Type B pancreatic cell (in vitro differentiated cells): ENCODE measurements at regions not wholly inside any gene's neighbourhood (a gene's known extent, or its start where the extent isn't known, plus 50 kb on each side); places are given as distances from the start of the nearest gene placed in this dataset.

Experiments used
- DNase-seq: peaks from one replicate; pipeline ENCODE4 v3.0.0; 2021; ENCODE audit warnings: mixed read lengths; ENCODE audit not compliant: unreplicated experiment; ENCODE audit errors: extremely low spot score
- H3K27ac Mint-ChIP-seq: 2 replicates; pipeline ENCODE4 v1.8.0; 2021; ENCODE audit warnings: mild to moderate bottlenecking, mixed read lengths
- H3K27me3 Mint-ChIP-seq: 2 replicates; pipeline ENCODE4 v1.8.0; 2021; ENCODE audit warnings: mixed read lengths
- H3K36me3 Mint-ChIP-seq: 2 replicates; pipeline ENCODE4 v1.8.0; 2021; ENCODE audit warnings: mixed read lengths
- H3K4me1 Mint-ChIP-seq: one replicate; pipeline ENCODE4 v1.8.0; 2021; ENCODE audit warnings: mixed read lengths; ENCODE audit not compliant: unreplicated experiment
- H3K4me3 Mint-ChIP-seq: 2 replicates; pipeline ENCODE4 v1.8.0; 2021; ENCODE audit warnings: mild to moderate bottlenecking, mixed read lengths
- H3K9me3 Mint-ChIP-seq: 2 replicates; pipeline ENCODE4 v1.8.0; 2021; ENCODE audit warnings: mixed read lengths
- TF ChIP-seq, protein P1 (sequence below): fragments of 200-600 bp; sonication (generic); conservative IDR thresholded peaks from 2 replicates; pipeline ENCODE4 v1.5.0; 2021; ENCODE audit warnings: antibody characterized with exemption, mild to moderate bottlenecking

DNA sequence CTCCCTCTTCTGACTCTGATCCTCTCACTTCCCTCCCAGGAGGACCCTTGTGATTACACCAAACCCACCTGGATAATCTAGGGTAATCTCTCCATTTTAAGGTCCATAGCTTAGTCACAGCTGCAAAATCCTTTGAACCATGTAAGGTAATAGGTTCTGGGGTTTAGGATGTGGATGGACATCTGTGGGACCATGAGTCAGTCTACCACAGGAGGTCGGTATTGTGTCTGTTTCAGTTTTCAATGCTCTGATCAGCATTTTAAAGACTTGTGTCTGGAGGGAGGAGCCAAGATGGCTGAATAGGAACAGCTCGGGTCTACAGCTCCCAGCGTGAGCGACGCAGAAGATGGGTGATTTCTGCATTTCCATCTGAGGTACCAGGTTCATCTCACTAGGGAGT is 112.6 kb downstream of the CAVIN4 start:
- H3K9me3 Mint-ChIP-seq: no peaks in the 10 kb centered on the region
- no peaks in the 10 kb centered on the region for H3K36me3 Mint-ChIP-seq
- DNase-seq: no peak
- no peaks in the 10 kb centered on the region for H3K4me1 Mint-ChIP-seq
- H3K27ac Mint-ChIP-seq: no peak overlapping the region
- no peaks in the 10 kb centered on the region for H3K27me3 Mint-ChIP-seq
- no peak overlapping the region for H3K4me3 Mint-ChIP-seq
- TF ChIP-seq, protein P1, sequence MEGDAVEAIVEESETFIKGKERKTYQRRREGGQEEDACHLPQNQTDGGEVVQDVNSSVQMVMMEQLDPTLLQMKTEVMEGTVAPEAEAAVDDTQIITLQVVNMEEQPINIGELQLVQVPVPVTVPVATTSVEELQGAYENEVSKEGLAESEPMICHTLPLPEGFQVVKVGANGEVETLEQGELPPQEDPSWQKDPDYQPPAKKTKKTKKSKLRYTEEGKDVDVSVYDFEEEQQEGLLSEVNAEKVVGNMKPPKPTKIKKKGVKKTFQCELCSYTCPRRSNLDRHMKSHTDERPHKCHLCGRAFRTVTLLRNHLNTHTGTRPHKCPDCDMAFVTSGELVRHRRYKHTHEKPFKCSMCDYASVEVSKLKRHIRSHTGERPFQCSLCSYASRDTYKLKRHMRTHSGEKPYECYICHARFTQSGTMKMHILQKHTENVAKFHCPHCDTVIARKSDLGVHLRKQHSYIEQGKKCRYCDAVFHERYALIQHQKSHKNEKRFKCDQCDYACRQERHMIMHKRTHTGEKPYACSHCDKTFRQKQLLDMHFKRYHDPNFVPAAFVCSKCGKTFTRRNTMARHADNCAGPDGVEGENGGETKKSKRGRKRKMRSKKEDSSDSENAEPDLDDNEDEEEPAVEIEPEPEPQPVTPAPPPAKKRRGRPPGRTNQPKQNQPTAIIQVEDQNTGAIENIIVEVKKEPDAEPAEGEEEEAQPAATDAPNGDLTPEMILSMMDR: no peak

DNA sequence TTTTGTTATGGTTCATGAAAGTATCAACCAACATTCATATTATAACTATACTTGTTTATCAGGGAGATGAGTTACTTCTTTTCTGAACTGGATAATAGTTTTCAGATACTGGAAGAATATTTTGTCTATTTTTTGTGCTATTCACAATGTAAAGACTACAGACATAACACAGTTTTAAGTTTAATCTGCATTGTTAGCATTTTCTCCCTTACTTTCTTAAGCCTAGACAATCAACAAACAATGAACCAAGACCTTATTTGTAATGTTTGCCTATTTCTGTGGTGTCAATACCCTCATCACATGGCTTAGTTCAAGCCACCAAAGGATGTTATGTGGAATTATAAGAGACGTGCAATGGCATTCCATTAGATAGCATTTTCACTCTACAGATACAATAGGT is 119.5 kb downstream of the CAVIN4 start:
- TF ChIP-seq, protein P1: no peak
- Mint-ChIP-seq H3K4me3 (no peak overlapping the region), H3K9me3 (no peaks in the 10 kb centered on the region), H3K36me3 (no peaks in the 10 kb centered on the region), H3K4me1 (peaks cover 3% of the 10 kb centered on the region), H3K27me3 (no peaks in the 10 kb centered on the region), H3K27ac (no peak overlapping the region)
- no peak for DNase-seq

DNA sequence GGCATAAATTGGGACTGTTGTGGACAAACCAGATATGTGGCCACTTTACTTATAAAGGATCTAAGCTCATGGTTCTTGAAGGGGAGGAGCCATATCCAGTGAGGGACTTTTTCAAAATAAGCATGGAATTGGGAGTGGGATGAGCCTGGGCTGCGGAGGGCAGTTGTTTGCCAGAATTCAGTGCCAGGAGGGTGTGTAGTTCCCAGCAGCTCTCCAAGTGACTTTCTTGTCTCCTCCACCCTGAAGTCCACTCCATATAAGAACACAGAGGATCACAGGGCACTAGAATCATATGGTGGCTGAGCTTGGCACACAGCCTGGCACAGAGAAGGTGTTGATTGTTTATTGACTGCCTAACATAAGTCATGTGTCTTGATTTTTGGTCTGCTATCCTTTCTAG is 121.1 kb downstream of the CAVIN4 start:
- no peaks in the 10 kb centered on the region for H3K36me3 Mint-ChIP-seq
- DNase-seq: no peak
- H3K4me3 Mint-ChIP-seq: no peak overlapping the region
- H3K9me3 Mint-ChIP-seq: no peaks in the 10 kb centered on the region
- H3K27ac Mint-ChIP-seq: no peak overlapping the region
- no peaks in the 10 kb centered on the region for H3K27me3 Mint-ChIP-seq
- TF ChIP-seq, protein P1: no peak
- peaks cover 3% of the 10 kb centered on the region for H3K4me1 Mint-ChIP-seq

DNA sequence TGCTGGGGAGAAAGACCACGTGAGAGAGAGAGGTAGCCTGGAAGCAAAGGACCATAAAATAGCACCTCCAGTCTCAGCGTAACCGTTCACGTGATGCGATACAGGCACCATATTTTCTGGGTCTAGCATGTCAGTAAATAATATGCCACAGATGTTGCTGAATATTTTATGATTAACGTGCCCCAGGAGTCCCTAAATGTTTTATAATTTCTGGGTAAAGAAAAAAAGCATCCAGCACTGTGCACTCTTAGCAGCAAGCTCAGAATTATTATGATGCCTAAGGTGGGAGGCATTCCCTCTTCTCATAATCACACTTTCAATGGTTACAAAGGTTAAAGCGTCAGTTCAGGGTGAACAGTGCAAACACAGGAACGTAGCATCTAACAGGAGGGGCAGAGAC is 121.8 kb downstream of the CAVIN4 start:
- TF ChIP-seq, protein P1: no peak
- Mint-ChIP-seq H3K27ac (no peak overlapping the region), H3K36me3 (no peaks in the 10 kb centered on the region), H3K4me3 (no peak overlapping the region), H3K4me1 (peaks cover 3% of the 10 kb centered on the region), H3K27me3 (no peaks in the 10 kb centered on the region), H3K9me3 (no peaks in the 10 kb centered on the region)
- DNase-seq: no peak

DNA sequence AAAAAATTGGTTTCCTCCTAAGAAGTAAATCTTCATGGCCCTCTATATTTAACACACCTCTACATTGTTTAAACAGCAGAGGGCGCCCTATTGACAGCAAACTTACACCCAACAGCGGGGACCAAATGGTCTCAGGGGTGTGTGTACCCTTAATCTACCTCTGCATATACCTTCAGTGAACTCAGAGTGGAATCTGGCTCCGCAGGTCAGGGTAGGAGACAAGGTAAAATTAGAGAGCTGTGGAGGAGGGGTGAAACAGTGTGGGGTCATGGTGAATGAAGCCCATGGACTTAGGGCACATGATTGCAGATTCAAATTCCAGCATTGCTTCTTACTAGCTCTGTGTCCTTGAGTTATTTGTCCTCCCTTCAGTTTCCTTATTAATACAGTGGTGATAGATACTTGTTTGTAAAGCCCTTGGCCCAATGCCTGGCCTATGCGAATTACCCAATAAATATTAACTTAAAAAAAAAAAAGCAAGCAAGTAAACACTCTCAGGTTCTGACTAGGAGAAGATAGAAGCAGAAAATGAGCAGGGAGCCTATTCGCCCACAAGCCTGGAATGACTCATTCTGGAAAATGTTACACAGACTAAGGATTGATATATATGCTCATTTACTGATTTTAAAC is 122.9 kb downstream of the CAVIN4 start:
- no peaks in the 10 kb centered on the region for H3K27me3 Mint-ChIP-seq
- no peak for DNase-seq
- no peaks in the 10 kb centered on the region for H3K36me3 Mint-ChIP-seq
- TF ChIP-seq, protein P1: peak; percentile 80
- H3K9me3 Mint-ChIP-seq: no peaks in the 10 kb centered on the region
- H3K4me1 Mint-ChIP-seq: peaks cover 3% of the 10 kb centered on the region
- no peak overlapping the region for H3K4me3 Mint-ChIP-seq
- H3K27ac Mint-ChIP-seq: no peak overlapping the region
